H1 (cell line): ENCODE measurements at regions not wholly inside any gene's neighbourhood (a gene's known extent, or its start where the extent isn't known, plus 50 kb on each side); places are given as distances from the start of the nearest gene placed in this dataset.

Experiments used
- CTCF ChIA-PET: fragments of 300-600 bp; sonication (Branson Sonifier 250); formaldehyde crosslinking; loops from one replicate; lab custom pipeline; 2021; ENCODE audit not compliant: partially characterized antibody; lab: Charles Lee
- POLR2A ChIA-PET: fragments of 300-600 bp; sonication (Branson Sonifier 250); formaldehyde crosslinking; loops from one replicate; lab custom pipeline; 2021; ENCODE audit warnings: inconsistent platforms; ENCODE audit not compliant: partially characterized antibody; lab: Charles Lee
- DNase-seq, 2 experiments: peaks; one replicate each; pipeline versions ENCODE4 v3.0.0 to v3.0.0-alpha.2; 2010 to 2022; ENCODE audit warnings: low spot score in 2 of 2, low read depth in 1 of 2, mixed read lengths in 1 of 2
- FAIRE-seq: peaks from 2 replicates; lab custom pipeline; 2011; peaks lifted over from hg19 to GRCh38; lab: Jason Lieb, UNC
- H2AFZ ChIP-seq: 2 replicates; pipeline ENCODE4 v1.8.1; 2012; ENCODE audit warnings: low read length, inconsistent platforms
- H2AK5ac ChIP-seq: 2 replicates; pipeline ENCODE4 v1.6.1; 2013; ENCODE audit warnings: low read depth, low read length
- H2BK120ac ChIP-seq: replicated peaks from 2 replicates; pipeline ENCODE3; 2013; ENCODE audit warnings: low read depth, low read length, inconsistent platforms
- H2BK12ac ChIP-seq: 2 replicates; pipeline ENCODE4 v1.6.1; 2013; ENCODE audit warnings: low read depth, low read length
- H2BK15ac ChIP-seq: 2 replicates; pipeline ENCODE4 v1.6.1; 2013; ENCODE audit warnings: low read length
- H2BK20ac ChIP-seq: 2 replicates; pipeline ENCODE4 v1.6.1; 2013; ENCODE audit warnings: low read length
- H2BK5ac ChIP-seq: 2 replicates; pipeline ENCODE4 v1.6.1; 2013; ENCODE audit warnings: low read depth, low read length
- H3K14ac ChIP-seq: 2 replicates; pipeline ENCODE4 v1.6.1; 2013; ENCODE audit warnings: inconsistent platforms; ENCODE audit not compliant: insufficient read length
- H3K18ac ChIP-seq: 2 replicates; pipeline ENCODE4 v1.6.1; 2013; ENCODE audit warnings: low read length; ENCODE audit errors: extremely low read depth
- H3K23ac ChIP-seq: 2 replicates; pipeline ENCODE4 v1.6.1; 2013; ENCODE audit warnings: inconsistent platforms; ENCODE audit not compliant: insufficient read length
- H3K23me2 ChIP-seq: 2 replicates; pipeline ENCODE4 v1.6.1; 2013; ENCODE audit warnings: low read depth, low read length
- H3K27ac ChIP-seq: 2 replicates; pipeline ENCODE4 v1.6.1; 2011; ENCODE audit warnings: low read depth, low read length, inconsistent platforms
- H3K27me3 ChIP-seq, 4 experiments: replicated peaks in 1 of 4; 1 replicate in 1 of 4; 2 replicates in 3 of 4; pipeline versions ENCODE4 v1.6.1 to v1.8.1; 2011 to 2013; ENCODE audit warnings: low read length in 3 of 4, mild to moderate bottlenecking in 3 of 4, inconsistent platforms in 2 of 4, mixed read lengths in 2 of 4, moderate library complexity in 1 of 4; ENCODE audit not compliant: control insufficient read depth in 3 of 4, insufficient read depth in 3 of 4; ENCODE audit errors: extremely low read depth in 1 of 4
- H3K36me3 ChIP-seq, 4 experiments: 2 replicates each; pipeline versions ENCODE4 v1.6.1 to v1.8.1; 2011 to 2013; ENCODE audit warnings: mild to moderate bottlenecking in 4 of 4, low read length in 3 of 4, moderate library complexity in 2 of 4, control low read depth in 1 of 4, inconsistent platforms in 1 of 4; ENCODE audit not compliant: insufficient read depth in 4 of 4, control insufficient read depth in 2 of 4
- H3K4ac ChIP-seq: replicated peaks from 2 replicates; pipeline ENCODE3; 2013; ENCODE audit warnings: low read length, low read depth, mixed read lengths, inconsistent platforms; ENCODE audit not compliant: insufficient read length
- H3K4me1 ChIP-seq, 4 experiments: replicated peaks in 1 of 4; 1 replicate in 1 of 4; 2 replicates in 3 of 4; pipeline versions ENCODE4 v1.6.1 to v1.8.1; 2011 to 2013; ENCODE audit warnings: low read length in 3 of 4, inconsistent platforms in 2 of 4, mixed read lengths in 1 of 4; ENCODE audit not compliant: insufficient read depth in 4 of 4, control insufficient read depth in 3 of 4
- H3K4me2 ChIP-seq, 2 experiments: 2 replicates each; pipeline versions ENCODE4 v1.6.1 to v1.8.1; 2011 to 2013; ENCODE audit warnings: low read depth in 2 of 2, low read length in 2 of 2, control low read depth in 1 of 2, inconsistent platforms in 1 of 2, mild to moderate bottlenecking in 1 of 2; ENCODE audit not compliant: insufficient read depth in 1 of 2
- H3K4me3 ChIP-seq, 4 experiments: fragments of 200-600, 300-600 bp in 1 of 4; sonication (generic), shearing (Covaris generic), sonication (Bioruptor Twin) in 1 of 4; 2 replicates each; pipeline versions ENCODE4 v1.5.1 to v1.8.1; 2011 to 2016; ENCODE audit warnings: low read length in 4 of 4, low read depth in 3 of 4, control low read depth in 2 of 4, inconsistent platforms in 2 of 4, mild to moderate bottlenecking in 2 of 4, mixed read lengths in 1 of 4, moderate library complexity in 1 of 4; ENCODE audit not compliant: insufficient read depth in 2 of 4; ENCODE audit errors: extremely low read depth in 1 of 4
- H3K56ac ChIP-seq: replicated peaks from 2 replicates; pipeline ENCODE3; 2013; ENCODE audit warnings: low read depth, mild to moderate bottlenecking, mixed read lengths, low read length, inconsistent platforms; ENCODE audit not compliant: insufficient read length
- H3K79me1 ChIP-seq: 2 replicates; pipeline ENCODE4 v1.6.1; 2013; ENCODE audit warnings: low read depth, low read length, control low read depth
- H3K79me2 ChIP-seq, 2 experiments: 2 replicates each; pipeline versions ENCODE4 v1.6.1 to v1.8.1; 2012 to 2013; ENCODE audit warnings: low read length in 2 of 2, mild to moderate bottlenecking in 2 of 2, inconsistent platforms in 1 of 2; ENCODE audit not compliant: insufficient read depth in 2 of 2, control insufficient read depth in 1 of 2
- H3K9ac ChIP-seq, 4 experiments: replicated peaks in 1 of 4; 1 replicate in 1 of 4; 2 replicates in 3 of 4; pipeline versions ENCODE4 v1.6.1 to v1.8.1; 2011 to 2013; ENCODE audit warnings: low read depth in 3 of 4, low read length in 3 of 4, control low read depth in 2 of 4, mild to moderate bottlenecking in 2 of 4, moderate library complexity in 2 of 4, inconsistent platforms in 1 of 4; ENCODE audit errors: extremely low read depth in 1 of 4
- H3K9me3 ChIP-seq, 2 experiments: 2 replicates each; pipeline versions ENCODE4 v1.6.1 to v1.8.1; 2012 to 2013; ENCODE audit warnings: mild to moderate bottlenecking in 2 of 2, moderate library complexity in 2 of 2, control low read depth in 1 of 2, inconsistent platforms in 1 of 2, low read depth in 1 of 2, low read length in 1 of 2, mixed read lengths in 1 of 2; ENCODE audit not compliant: insufficient read depth in 2 of 2
- H4K20me1 ChIP-seq, 2 experiments: replicated peaks in 1 of 2; 2 replicates each; pipeline versions ENCODE3 to v1.8.1; 2011 to 2013; ENCODE audit warnings: inconsistent platforms in 2 of 2, low read length in 2 of 2, mild to moderate bottlenecking in 1 of 2; ENCODE audit not compliant: insufficient read depth in 2 of 2, control insufficient read depth in 1 of 2
- H4K5ac ChIP-seq: 2 replicates; pipeline ENCODE4 v1.6.1; 2013; ENCODE audit warnings: low read length, low read depth, mixed read lengths, inconsistent platforms; ENCODE audit not compliant: insufficient read length
- H4K8ac ChIP-seq: 2 replicates; pipeline ENCODE4 v1.8.0; 2013; ENCODE audit warnings: mild to moderate bottlenecking, moderate library complexity, low read length, inconsistent platforms; ENCODE audit not compliant: insufficient read depth; ENCODE audit errors: extremely low read depth
- H4K91ac ChIP-seq: replicated peaks from 2 replicates; pipeline ENCODE3; 2013; ENCODE audit warnings: low read length, mixed read lengths, inconsistent platforms; ENCODE audit not compliant: insufficient read length
- BRCA1 ChIP-seq: IDR thresholded peaks from 2 replicates; pipeline ENCODE4 v1.6.1; 2012; ENCODE audit warnings: low read depth, low read length, improper control_type of control experiment
- CBX8 ChIP-seq: fragments of 300-800, 300-1000 bp; sonication (generic); IDR thresholded peaks from 2 replicates; pipeline ENCODE4 v1.7.1; 2016; ENCODE audit warnings: low read depth, low read length, borderline replicate concordance
- GABPA ChIP-seq: IDR thresholded peaks from 2 replicates; pipeline ENCODE4 v1.6.1; 2011; ENCODE audit warnings: mild to moderate bottlenecking, low read length, moderate library complexity, borderline replicate concordance; ENCODE audit not compliant: insufficient read depth
- JUN ChIP-seq: IDR thresholded peaks from 2 replicates; pipeline ENCODE4 v1.6.1; 2011; ENCODE audit warnings: low read depth, mild to moderate bottlenecking, improper control_type of control experiment, low read length
- KDM4A ChIP-seq: IDR thresholded peaks from one replicate; pipeline ENCODE4 v1.7.1; 2012; ENCODE audit warnings: low read depth, mild to moderate bottlenecking, moderate library complexity, low read length, inconsistent platforms; ENCODE audit not compliant: severe bottlenecking
- NANOG ChIP-seq: IDR thresholded peaks from 2 replicates; pipeline ENCODE4 v1.6.1; 2011; ENCODE audit warnings: low read length, low read depth, mild to moderate bottlenecking, inconsistent platforms; ENCODE audit not compliant: insufficient read depth, poor library complexity, severe bottlenecking
- SIRT6 ChIP-seq: IDR thresholded peaks from one replicate; pipeline ENCODE4 v1.7.1; 2012; ENCODE audit warnings: low read length, inconsistent platforms
- SIX5 ChIP-seq: IDR thresholded peaks from 2 replicates; pipeline ENCODE4 v1.6.1; 2011; ENCODE audit warnings: mild to moderate bottlenecking, low read depth, low read length
- SP1 ChIP-seq: IDR thresholded peaks from 2 replicates; pipeline ENCODE4 v1.6.1; 2011; ENCODE audit warnings: low read depth, low read length
- SP2 ChIP-seq: IDR thresholded peaks from 2 replicates; pipeline ENCODE4 v1.6.1; 2012; ENCODE audit warnings: mild to moderate bottlenecking, low read length, inconsistent platforms
- TBP ChIP-seq: IDR thresholded peaks from 2 replicates; pipeline ENCODE4 v1.6.1; 2011; ENCODE audit warnings: low read depth, low read length, improper control_type of control experiment
- WGBS, 2 experiments: shearing (Covaris generic) in 1 of 2; methylation state at CpG; one replicate each; pipeline versions ENCODE4 v1.1.6 to v1.1.7; 2013 to 2015; ENCODE audit warnings: low lambda C conversion rate in 2 of 2, mixed read lengths in 2 of 2, inconsistent platforms in 1 of 2, low coverage in 1 of 2, missing lambda C conversion rate in 1 of 2; ENCODE audit not compliant: insufficient replicate concordance in 2 of 2, insufficient coverage in 1 of 2, insufficient read length in 1 of 2; ENCODE audit errors: extremely low coverage in 1 of 2, missing lambda C conversion rate in 1 of 2; 5-methylcytosine and 5-hydroxymethylcytosine counted together

GRCh38 chr13:82962397-82962796 is 919.9 kb downstream of the SLITRK1 start:
- Histone ChIP-seq H4K20me1 (no peaks in the 10 kb centered on the region), H3K23me2 (no peaks in the 10 kb centered on the region), H3K27me3 (no peaks in the 10 kb centered on the region), H3K79me1 (no peaks in the 10 kb centered on the region), H2BK20ac (no peak overlapping the region), H2AK5ac (no peak overlapping the region), H3K14ac (no peak overlapping the region), H3K56ac (no peak overlapping the region), H2BK5ac (no peak overlapping the region), H3K9ac (no peak overlapping the region), H3K27ac (no peak overlapping the region), H3K4me2 (no peak overlapping the region), H3K23ac (no peak overlapping the region), H3K79me2 (no peaks in the 10 kb centered on the region), H2BK120ac (no peak overlapping the region), H2BK12ac (no peak overlapping the region), H3K4ac (no peak overlapping the region), H2AFZ (no peak overlapping the region), H4K91ac (no peak overlapping the region), H4K5ac (no peak overlapping the region), H3K9me3 (no peaks in the 10 kb centered on the region), H4K8ac (no peak overlapping the region), H3K4me1 (no peaks in the 10 kb centered on the region), H3K4me3 (no peak overlapping the region), H3K18ac (no peak overlapping the region), H2BK15ac (no peak overlapping the region), H3K36me3 (peaks cover 0 to 2% (median 0%) of the 10 kb centered on the region in 4 experiments; a peak in 1 of 8 replicates)
- TF ChIP-seq JUN = no peak
- TF ChIP-seq BRCA1 = no peak
- no peak for TF ChIP-seq SIRT6
- no peak for TF ChIP-seq SP2
- no peak for TF ChIP-seq SIX5
- TF ChIP-seq SP1 = no peak
- no peak for TF ChIP-seq TBP
- TF ChIP-seq CBX8 = no peak
- no peak for TF ChIP-seq NANOG
- no peak for TF ChIP-seq KDM4A
- TF ChIP-seq GABPA = no peak
- WGBS, 2 experiments = 92% methylated on average over 3 of the region's 3 CpGs; no CpG with 5 or more reads in 1 of the 2 experiments
- POLR2A ChIA-PET = no interaction called here
- DNase-seq (no peak), FAIRE-seq (no peak)
- CTCF ChIA-PET = no interaction called here
